AG04450 (cell line): ENCODE measurements at regions not wholly inside any gene's neighbourhood (a gene's known extent, or its start where the extent isn't known, plus 50 kb on each side); places are given as distances from the start of the nearest gene placed in this dataset.

Experiments
- CTCF ChIA-PET: fragments of 300-600, 350-600 bp; formaldehyde crosslinking; extraction: SDS; loops from one replicate; lab custom pipeline; 2022; ENCODE audit warnings: antibody characterized with exemption, inconsistent platforms; lab: Charles Lee
- POLR2A ChIA-PET: fragments of 350-600 bp; formaldehyde crosslinking; extraction: SDS; loops from one replicate; lab custom pipeline; 2021; ENCODE audit warnings: antibody characterized with exemption, inconsistent platforms; lab: Yijun Ruan, JAX
- DNase-seq: peaks from one replicate; pipeline ENCODE4 v3.0.0-alpha.2; 2011; ENCODE audit warnings: low read depth, low spot score
- H3K27ac ChIP-seq: one replicate; pipeline ENCODE4 v1.5.1; 2012; ENCODE audit warnings: low read depth, low read length, control low read depth
- H3K27me3 ChIP-seq: one replicate; pipeline ENCODE4 v1.6.0; 2012; ENCODE audit warnings: low read length; ENCODE audit not compliant: control insufficient read depth, insufficient read depth
- H3K4me3 ChIP-seq: 2 replicates; pipeline ENCODE4 v1.5.1; 2011; ENCODE audit warnings: mild to moderate bottlenecking, low read depth, low read length, control low read depth
- H3K9me3 ChIP-seq: 2 replicates; pipeline ENCODE4 v1.5.1; 2012; ENCODE audit warnings: low read length; ENCODE audit not compliant: control insufficient read depth, insufficient read depth
- TF ChIP-seq, protein P1 (sequence below): IDR thresholded peaks from 2 replicates; pipeline ENCODE4 v1.5.1; 2011; ENCODE audit warnings: low read depth, low read length, control low read depth, inconsistent platforms

GRCh38 chr7:79624336-79624735 is 170.9 kb upstream of the MAGI2 start:
- Histone ChIP-seq H3K27ac (no peak overlapping the region), H3K9me3 (no peaks in the 10 kb centered on the region), H3K4me3 (no peak overlapping the region), H3K27me3 (no peaks in the 10 kb centered on the region)
- TF ChIP-seq, protein P1, sequence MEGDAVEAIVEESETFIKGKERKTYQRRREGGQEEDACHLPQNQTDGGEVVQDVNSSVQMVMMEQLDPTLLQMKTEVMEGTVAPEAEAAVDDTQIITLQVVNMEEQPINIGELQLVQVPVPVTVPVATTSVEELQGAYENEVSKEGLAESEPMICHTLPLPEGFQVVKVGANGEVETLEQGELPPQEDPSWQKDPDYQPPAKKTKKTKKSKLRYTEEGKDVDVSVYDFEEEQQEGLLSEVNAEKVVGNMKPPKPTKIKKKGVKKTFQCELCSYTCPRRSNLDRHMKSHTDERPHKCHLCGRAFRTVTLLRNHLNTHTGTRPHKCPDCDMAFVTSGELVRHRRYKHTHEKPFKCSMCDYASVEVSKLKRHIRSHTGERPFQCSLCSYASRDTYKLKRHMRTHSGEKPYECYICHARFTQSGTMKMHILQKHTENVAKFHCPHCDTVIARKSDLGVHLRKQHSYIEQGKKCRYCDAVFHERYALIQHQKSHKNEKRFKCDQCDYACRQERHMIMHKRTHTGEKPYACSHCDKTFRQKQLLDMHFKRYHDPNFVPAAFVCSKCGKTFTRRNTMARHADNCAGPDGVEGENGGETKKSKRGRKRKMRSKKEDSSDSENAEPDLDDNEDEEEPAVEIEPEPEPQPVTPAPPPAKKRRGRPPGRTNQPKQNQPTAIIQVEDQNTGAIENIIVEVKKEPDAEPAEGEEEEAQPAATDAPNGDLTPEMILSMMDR: no peak
- no peak for DNase-seq
- POLR2A ChIA-PET: no interaction called here
- CTCF ChIA-PET: no interaction called here

- Histone ChIP-seq H3K4me3 (no peak overlapping the region), H3K9me3 (no peaks in the 10 kb centered on the region), H3K27me3 (no peaks in the 10 kb centered on the region), H3K27ac (no peak overlapping the region)
- POLR2A ChIA-PET: no interaction called here
- no peak for DNase-seq
- CTCF ChIA-PET: no interaction called here
- TF ChIP-seq, protein P1: no peak
Observed at GRCh38 chr7:79622781-79623180, 169.3 kb upstream of the MAGI2 start.

GRCh38 chr7:79620291-79620690 is 166.8 kb upstream of the MAGI2 start:
- Histone ChIP-seq H3K27me3 (no peaks in the 10 kb centered on the region), H3K27ac (no peak overlapping the region), H3K4me3 (no peak overlapping the region), H3K9me3 (no peaks in the 10 kb centered on the region)
- TF ChIP-seq, protein P1: no peak
- DNase-seq: no peak
- ChIA-PET POLR2A (no interaction called here), CTCF (interaction anchor here (1.3 kb wide), 1 partner anchor 13 kb away, joined by 3 read pairs; no protein-coding TSS in a partner anchor)

DNA sequence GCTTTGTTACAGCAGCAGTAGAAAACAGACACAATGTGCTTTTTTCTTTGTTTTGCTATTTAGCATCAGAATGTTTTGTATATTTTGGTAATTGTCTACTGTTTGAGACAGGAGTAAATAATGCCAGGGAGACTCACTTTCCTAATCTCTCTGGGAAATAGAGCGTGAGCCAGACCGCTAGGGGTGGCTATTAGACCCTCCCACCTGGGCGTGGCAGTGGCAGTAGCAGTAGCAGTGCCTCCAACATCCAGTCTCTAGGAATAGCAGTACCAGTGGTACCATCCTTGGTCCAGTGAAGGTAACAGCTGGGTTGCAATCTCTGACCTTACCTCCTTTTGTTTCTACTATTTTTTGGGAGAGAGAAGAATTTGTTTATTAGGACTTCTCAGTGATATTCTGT is 165.7 kb upstream of the MAGI2 start:
- Histone ChIP-seq H3K27ac (no peak overlapping the region), H3K27me3 (no peaks in the 10 kb centered on the region), H3K4me3 (no peak overlapping the region), H3K9me3 (no peaks in the 10 kb centered on the region)
- DNase-seq: no peak
- TF ChIP-seq, protein P1: no peak
- ChIA-PET CTCF (no interaction called here), POLR2A (no interaction called here)

GRCh38 chr7:79615871-79616640 is 162.6 kb upstream of the MAGI2 start:
- DNase-seq: no peak
- Histone ChIP-seq H3K4me3 (no peak overlapping the region), H3K9me3 (no peaks in the 10 kb centered on the region), H3K27me3 (no peaks in the 10 kb centered on the region), H3K27ac (no peak overlapping the region)
- ChIA-PET CTCF (no interaction called here), POLR2A (no interaction called here)
- TF ChIP-seq, protein P1: no peak
